ENCODE measurements at regions not wholly inside any gene's neighbourhood (a gene's known extent, or its start where the extent isn't known, plus 50 kb on each side); places are given as distances from the start of the nearest gene placed in this dataset.

DNA sequence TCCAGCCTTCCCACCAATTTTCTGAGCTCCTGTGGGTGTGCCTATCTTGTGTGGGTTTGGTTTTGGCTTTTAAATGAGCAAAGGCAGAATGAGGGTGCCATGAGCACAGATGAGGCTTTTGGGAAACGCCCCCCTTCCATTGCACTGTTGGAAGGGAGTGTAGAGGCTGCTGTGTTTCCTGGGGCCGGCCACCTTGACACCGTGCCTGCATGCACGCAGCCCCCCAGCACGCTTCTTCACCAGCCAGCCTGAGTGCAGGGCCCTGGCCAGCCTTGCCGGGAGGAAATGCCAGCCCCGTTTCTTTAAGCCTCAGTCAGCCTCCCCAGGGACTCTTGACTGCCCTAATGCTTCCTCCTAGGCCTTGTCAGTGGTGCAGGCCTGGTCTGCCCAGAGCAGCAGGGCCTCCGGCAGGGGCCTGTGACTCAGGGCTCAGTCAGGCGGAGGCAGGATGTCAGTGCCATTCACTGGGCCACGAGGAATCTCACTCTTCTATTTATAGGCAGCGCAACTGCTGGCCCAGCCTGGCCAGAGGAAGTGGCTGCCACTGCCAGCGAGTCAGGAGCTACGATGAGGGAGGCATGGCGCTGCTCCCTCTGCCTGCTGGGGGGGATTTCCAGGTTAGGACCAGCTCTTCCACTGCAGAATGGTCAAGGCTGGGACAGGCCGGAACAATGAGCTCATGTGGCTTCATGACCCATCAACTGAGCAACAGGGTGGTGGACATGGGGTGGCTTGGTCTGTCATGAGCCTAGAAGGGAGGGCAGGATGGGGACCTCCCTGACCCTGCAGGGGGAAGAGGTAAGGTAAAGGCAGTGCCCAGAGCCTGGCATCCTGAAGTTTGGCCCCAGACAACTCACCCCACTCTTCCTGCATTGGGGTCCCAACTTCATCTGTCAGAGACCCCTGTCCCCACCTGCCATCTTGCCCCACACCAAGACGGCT is 205.2 kb downstream of the RAB11FIP4 start:
- Histone ChIP-seq H3K4me1 (ENCODE audit: insufficient read depth, low read length, poor library complexity, severe bottlenecking) (peaks cover 14% of the 10 kb centered on the region), H4K20me1 (ENCODE audit: insufficient read depth, low read length) (no peaks in the 10 kb centered on the region), H3K9me3 (ENCODE audit: low read length) (no peaks in the 10 kb centered on the region), H3K79me2 (ENCODE audit: insufficient read depth, low read depth, low read length) (no peaks in the 10 kb centered on the region), H3K4me2 (ENCODE audit: low read length) (peak overlapping the region; percentile 33; the same call in 1 of the 2 replicates), H2AFZ (ENCODE audit: low read length) (peak overlapping the region; percentile 27; the same call in 1 of the 2 replicates), H3K9me2 (ENCODE audit: insufficient read depth, low read length) (no peaks in the 10 kb centered on the region), H3K4me3 (ENCODE audit: low read depth, low read length, poor library complexity, severe bottlenecking) (no peak overlapping the region), H3K27ac (ENCODE audit: low read depth, low read length, poor library complexity, severe bottlenecking) (no peak overlapping the region), H3K36me3 (ENCODE audit: insufficient read depth, low read length) (no peaks in the 10 kb centered on the region)
- TF ChIP-seq EZH2phosphoT487 (IDR thresholded peaks at IDR 0.05; ENCODE audit: borderline replicate concordance, low read depth, low read length), result no peak
- TF ChIP-seq, protein P1, sequence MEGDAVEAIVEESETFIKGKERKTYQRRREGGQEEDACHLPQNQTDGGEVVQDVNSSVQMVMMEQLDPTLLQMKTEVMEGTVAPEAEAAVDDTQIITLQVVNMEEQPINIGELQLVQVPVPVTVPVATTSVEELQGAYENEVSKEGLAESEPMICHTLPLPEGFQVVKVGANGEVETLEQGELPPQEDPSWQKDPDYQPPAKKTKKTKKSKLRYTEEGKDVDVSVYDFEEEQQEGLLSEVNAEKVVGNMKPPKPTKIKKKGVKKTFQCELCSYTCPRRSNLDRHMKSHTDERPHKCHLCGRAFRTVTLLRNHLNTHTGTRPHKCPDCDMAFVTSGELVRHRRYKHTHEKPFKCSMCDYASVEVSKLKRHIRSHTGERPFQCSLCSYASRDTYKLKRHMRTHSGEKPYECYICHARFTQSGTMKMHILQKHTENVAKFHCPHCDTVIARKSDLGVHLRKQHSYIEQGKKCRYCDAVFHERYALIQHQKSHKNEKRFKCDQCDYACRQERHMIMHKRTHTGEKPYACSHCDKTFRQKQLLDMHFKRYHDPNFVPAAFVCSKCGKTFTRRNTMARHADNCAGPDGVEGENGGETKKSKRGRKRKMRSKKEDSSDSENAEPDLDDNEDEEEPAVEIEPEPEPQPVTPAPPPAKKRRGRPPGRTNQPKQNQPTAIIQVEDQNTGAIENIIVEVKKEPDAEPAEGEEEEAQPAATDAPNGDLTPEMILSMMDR (conservative IDR thresholded peaks at IDR 0.05; ENCODE audit: low read length), result no peak
- peak; percentile 83 for DNase-seq (ENCODE audit: low spot score)
- CTCF ChIA-PET (ENCODE audit: unreplicated experiment), result interaction anchor here (1.0 kb wide), 1 partner anchor 8 kb away, joined by 3 read pairs; no protein-coding TSS in a partner anchor
- BruUV-seq (replicated peaks), result no TSS peak
- POLR2A ChIA-PET, result no interaction called here
- intact Hi-C loops (cut with micrococcal nuclease; ENCODE audit: unreplicated experiment), result no loop called here

DNA sequence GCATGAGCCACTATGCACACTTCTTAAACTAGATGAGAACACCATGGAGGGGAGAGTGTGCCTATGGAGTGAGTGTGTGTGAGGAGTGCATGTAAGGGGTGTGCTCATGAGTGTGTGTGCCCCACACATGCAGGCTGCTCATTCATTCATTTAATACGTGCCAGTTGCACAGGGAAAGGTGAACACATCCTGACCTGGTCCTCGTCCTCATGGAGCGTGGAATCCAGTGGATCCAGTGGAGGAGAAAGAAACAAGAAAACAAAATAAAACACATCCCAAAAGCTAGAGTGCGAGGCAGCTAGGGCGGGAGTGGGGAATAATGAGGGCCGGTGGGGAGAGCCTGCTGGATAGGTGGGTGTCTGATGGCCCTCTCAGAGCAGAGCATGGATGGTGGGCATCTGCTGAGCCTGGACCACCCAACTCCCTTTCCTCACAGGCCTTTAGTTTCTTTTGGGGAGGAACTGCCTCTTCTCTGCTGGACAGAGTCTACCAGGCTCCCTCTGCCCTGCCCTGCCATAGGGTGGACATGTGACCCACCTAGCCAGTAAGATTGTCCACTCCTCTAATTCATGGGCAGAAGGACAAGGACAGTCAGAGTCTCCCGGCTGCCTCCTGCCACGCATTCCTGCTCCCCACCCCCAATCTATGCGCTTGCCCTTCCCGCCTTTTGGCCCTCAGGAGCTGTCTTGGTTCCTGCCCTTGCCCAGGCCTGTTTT is 204.3 kb downstream of the RAB11FIP4 start:
- POLR2A ChIA-PET, result no interaction called here
- no peak for DNase-seq (ENCODE audit: low spot score)
- peaks cover 14% of the 10 kb centered on the region for H3K4me1 ChIP-seq (ENCODE audit: insufficient read depth, low read length, poor library complexity, severe bottlenecking)
- H3K4me2 ChIP-seq (ENCODE audit: low read length), result no peak overlapping the region; the same call in 1 of the 2 replicates
- no peak overlapping the region for H3K27ac ChIP-seq (ENCODE audit: low read depth, low read length, poor library complexity, severe bottlenecking)
- H3K9me2 ChIP-seq (ENCODE audit: insufficient read depth, low read length), result no peaks in the 10 kb centered on the region
- CTCF ChIA-PET (ENCODE audit: unreplicated experiment), result no interaction called here
- BruUV-seq (replicated peaks), result no TSS peak
- no peaks in the 10 kb centered on the region for H3K9me3 ChIP-seq (ENCODE audit: low read length)
- no peak overlapping the region for H3K4me3 ChIP-seq (ENCODE audit: low read depth, low read length, poor library complexity, severe bottlenecking)
- no peaks in the 10 kb centered on the region for H4K20me1 ChIP-seq (ENCODE audit: insufficient read depth, low read length)
- TF ChIP-seq, protein P1 (conservative IDR thresholded peaks at IDR 0.05; ENCODE audit: low read length), result no peak
- TF ChIP-seq EZH2phosphoT487 (IDR thresholded peaks at IDR 0.05; ENCODE audit: borderline replicate concordance, low read depth, low read length), result no peak
- no peaks in the 10 kb centered on the region for H3K36me3 ChIP-seq (ENCODE audit: insufficient read depth, low read length)
- intact Hi-C loops (cut with micrococcal nuclease; ENCODE audit: unreplicated experiment), result no loop called here
- H3K79me2 ChIP-seq (ENCODE audit: insufficient read depth, low read depth, low read length), result no peaks in the 10 kb centered on the region
- H2AFZ ChIP-seq (ENCODE audit: low read length), result peak overlapping the region; percentile 27; the same call in 1 of the 2 replicates
